ENCODE measurements at regions not wholly inside any gene's neighbourhood (a gene's known extent, or its start where the extent isn't known, plus 50 kb on each side); places are given as distances from the start of the nearest gene placed in this dataset.
A peak's percentile ranks its signal among the peaks of the same experiment; 100 is the strongest.

DNA sequence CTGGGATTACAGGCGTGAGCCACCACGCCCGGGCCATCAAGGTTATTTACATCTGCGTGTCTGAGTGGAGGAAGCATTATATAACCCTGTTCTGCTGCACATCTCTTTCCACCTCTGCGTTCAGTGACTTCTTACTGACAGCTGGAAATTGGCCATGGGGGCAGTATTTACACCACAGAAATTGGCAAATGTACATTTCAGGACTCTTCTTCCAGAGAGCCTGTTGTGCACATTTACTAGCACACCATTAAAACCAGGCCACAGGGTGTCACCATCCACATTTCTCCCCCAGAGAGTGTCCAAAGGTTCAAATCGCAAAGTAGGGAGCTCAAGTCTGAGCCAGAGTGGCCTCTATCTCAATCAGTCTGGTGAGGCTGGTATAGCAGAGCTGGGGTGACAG is 62.9 kb upstream of the SNX9 start:
- peak overlapping the region; percentile 0; the same call in 1 of the 2 replicates for H2AK5ac ChIP-seq (ENCODE audit: low read depth, low read length)
- H3K18ac ChIP-seq (ENCODE audit: extremely low read depth, low read length): no peak overlapping the region
- H3K23me2 ChIP-seq (ENCODE audit: low read depth, low read length): no peaks in the 10 kb centered on the region
- H3K79me1 ChIP-seq (ENCODE audit: low read depth, low read length): no peaks in the 10 kb centered on the region
- no peak overlapping the region for H3K4ac ChIP-seq (replicated peaks; ENCODE audit: insufficient read length, low read depth, low read length)
- no peaks in the 10 kb centered on the region for H3K9me3 ChIP-seq (ENCODE audit: insufficient read depth in 2 of 2, low read depth in 1 of 2, low read length in 1 of 2)
- no peak overlapping the region; the same call in 1 of the 2 replicates for H4K8ac ChIP-seq (ENCODE audit: extremely low read depth, insufficient read depth, low read length)
- no peak overlapping the region for H3K4me3 ChIP-seq (ENCODE audit: extremely low read depth in 1 of 4, insufficient read depth in 2 of 4, low read depth in 3 of 4, low read length in 4 of 4)
- H2AFZ ChIP-seq (ENCODE audit: low read length): no peak overlapping the region
- CTCF ChIA-PET (ENCODE audit: partially characterized antibody): interaction anchor here (0.6 to 1.7 kb wide), 6 partner anchors 24 to 1236 kb away, joined by 3 to 7 read pairs (median 3); no protein-coding TSS in a partner anchor
- H2BK120ac ChIP-seq (replicated peaks; ENCODE audit: low read depth, low read length): no peak overlapping the region
- no peaks in the 10 kb centered on the region for H4K20me1 ChIP-seq (replicated peaks in 1 of 2; ENCODE audit: control insufficient read depth in 1 of 2, insufficient read depth in 2 of 2, low read length in 2 of 2)
- H3K4me1 ChIP-seq (replicated peaks in 1 of 4; ENCODE audit: control insufficient read depth in 3 of 4, insufficient read depth in 4 of 4, low read length in 3 of 4): peaks cover 11 to 20% (median 15%) of the 10 kb centered on the region in 4 experiments; a peak in 6 of 7 replicates
- H3K9ac ChIP-seq (replicated peaks in 1 of 4; ENCODE audit: extremely low read depth in 1 of 4, low read depth in 3 of 4, low read length in 3 of 4): no peak overlapping the region
- peak overlapping the region; percentile 38; the same call in 1 of the 2 replicates for H2BK20ac ChIP-seq (ENCODE audit: low read length)
- H4K5ac ChIP-seq (ENCODE audit: insufficient read length, low read depth, low read length): no peak overlapping the region
- H3K4me2 ChIP-seq (ENCODE audit: insufficient read depth in 1 of 2, low read depth in 2 of 2, low read length in 2 of 2): no peak overlapping the region
- no peak overlapping the region for H4K91ac ChIP-seq (replicated peaks; ENCODE audit: insufficient read length, low read length)
- H2BK5ac ChIP-seq (ENCODE audit: low read depth, low read length): no peak overlapping the region; the same call in 1 of the 2 replicates
- H3K56ac ChIP-seq (replicated peaks; ENCODE audit: insufficient read length, low read depth, low read length): no peak overlapping the region
- H3K27ac ChIP-seq (ENCODE audit: low read depth, low read length): no peak overlapping the region
- FAIRE-seq (no peak), DNase-seq (ENCODE audit: low read depth in 1 of 2, low spot score in 2 of 2) (no peak)
- H2BK12ac ChIP-seq (ENCODE audit: low read depth, low read length): peak overlapping the region; percentile 96; the same call in 1 of the 2 replicates
- POLR2A ChIA-PET (ENCODE audit: partially characterized antibody): no interaction called here
- no peak for TF ChIP-seq SP1 (IDR thresholded peaks at IDR 0.05; ENCODE audit: low read depth, low read length)
- TF ChIP-seq PHF8 (conservative IDR thresholded peaks at IDR 0.05; ENCODE audit: low read depth, low read length): no peak
- no peak for TF ChIP-seq TEAD4 (IDR thresholded peaks at IDR 0.05; ENCODE audit: low read depth, low read length)
- TF ChIP-seq RXRA (IDR thresholded peaks at IDR 0.05; ENCODE audit: insufficient read depth, low read depth, low read length): no peak
- no peak for TF ChIP-seq ZNF274 (IDR thresholded peaks at IDR 0.05; ENCODE audit: borderline replicate concordance, extremely low read depth, low read length)
- TF ChIP-seq HDAC6 (IDR thresholded peaks at IDR 0.05; ENCODE audit: low read depth, low read length): no peak
- no peak for TF ChIP-seq JUND (IDR thresholded peaks at IDR 0.05; ENCODE audit: low read length)
- TF ChIP-seq GTF2F1 (IDR thresholded peaks at IDR 0.05; ENCODE audit: borderline replicate concordance, low read depth, low read length): no peak
- H2BK15ac ChIP-seq (ENCODE audit: low read length): no peak overlapping the region; the same call in 1 of the 2 replicates
- H3K79me2 ChIP-seq (ENCODE audit: control insufficient read depth in 1 of 2, insufficient read depth in 2 of 2, low read length in 2 of 2): no peaks in the 10 kb centered on the region
- 91% methylated on average over 6 of the region's 6 CpGs; no CpG with 5 or more reads in 1 of the 2 experiments for WGBS, 2 experiments (ENCODE audit: extremely low coverage in 1 of 2, insufficient coverage in 1 of 2, insufficient read length in 1 of 2, insufficient replicate concordance in 2 of 2, low coverage in 1 of 2, low lambda C conversion rate in 2 of 2, missing lambda C conversion rate in 1 of 2)
- no peaks in the 10 kb centered on the region for H3K36me3 ChIP-seq (ENCODE audit: control insufficient read depth in 2 of 4, insufficient read depth in 4 of 4, low read length in 3 of 4)
- no peaks in the 10 kb centered on the region for H3K27me3 ChIP-seq (replicated peaks in 1 of 4; ENCODE audit: control insufficient read depth in 3 of 4, extremely low read depth in 1 of 4, insufficient read depth in 3 of 4, low read length in 3 of 4)
- no peak overlapping the region for H3K14ac ChIP-seq (ENCODE audit: insufficient read length)
- no peak overlapping the region for H3K23ac ChIP-seq (ENCODE audit: insufficient read length)
